Motor neuron (in vitro differentiated cells): ENCODE measurements at regions not wholly inside any gene's neighbourhood (a gene's known extent, or its start where the extent isn't known, plus 50 kb on each side); places are given as distances from the start of the nearest gene placed in this dataset.

Source experiments
- ATAC-seq, 8 experiments: fragments of 200-7000 bp; cut with Tn5 transposase; replicated peaks in 6 of 8; 2 replicates each; pipeline ENCODE4 v1.8.0; 2021; ENCODE audit warnings: mild to moderate bottlenecking in 8 of 8, moderate library complexity in 8 of 8
- H3K27ac ChIP-seq, 2 donors: fragments of 250-450 bp; sonication (Bioruptor Pico); 2 replicates each; pipeline ENCODE4 v1.9.0; 2021; ENCODE audit warnings: antibody characterized with exemption in 2 of 2, mild to moderate bottlenecking in 2 of 2, moderate library complexity in 1 of 2
- H3K4me1 ChIP-seq, 2 donors: fragments of 250-450 bp; sonication (Bioruptor Pico); replicated peaks in 1 of 2; 2 replicates each; pipeline ENCODE4 v1.6.1; 2021; ENCODE audit warnings: antibody characterized with exemption in 2 of 2, mild to moderate bottlenecking in 2 of 2, moderate library complexity in 1 of 2
- H3K4me3 ChIP-seq, 5 donors: fragments of 250-450 bp; sonication (Bioruptor Pico); 2 replicates each; pipeline ENCODE4 v1.9.0; 2021; ENCODE audit warnings: antibody characterized with exemption in 5 of 5, mild to moderate bottlenecking in 5 of 5, moderate library complexity in 4 of 5
- WGBS, 10 experiments: fragments of 450-650 bp; shearing (Covaris generic); methylation state at CpG; one replicate each; pipeline ENCODE4 v1.0.0; 2022; 5-methylcytosine and 5-hydroxymethylcytosine counted together
- in situ Hi-C, 9 experiments: fragments of 400-800 bp; cut with MboI; loops; one replicate each; pipeline ENCODE4 v1.15.0; 2021; ENCODE audit warnings: low sequenced_read_pairs in 9 of 9, low pct_unique_long_range_greater_than_20kb in 2 of 9; ENCODE audit not compliant: unreplicated experiment in 9 of 9

DNA sequence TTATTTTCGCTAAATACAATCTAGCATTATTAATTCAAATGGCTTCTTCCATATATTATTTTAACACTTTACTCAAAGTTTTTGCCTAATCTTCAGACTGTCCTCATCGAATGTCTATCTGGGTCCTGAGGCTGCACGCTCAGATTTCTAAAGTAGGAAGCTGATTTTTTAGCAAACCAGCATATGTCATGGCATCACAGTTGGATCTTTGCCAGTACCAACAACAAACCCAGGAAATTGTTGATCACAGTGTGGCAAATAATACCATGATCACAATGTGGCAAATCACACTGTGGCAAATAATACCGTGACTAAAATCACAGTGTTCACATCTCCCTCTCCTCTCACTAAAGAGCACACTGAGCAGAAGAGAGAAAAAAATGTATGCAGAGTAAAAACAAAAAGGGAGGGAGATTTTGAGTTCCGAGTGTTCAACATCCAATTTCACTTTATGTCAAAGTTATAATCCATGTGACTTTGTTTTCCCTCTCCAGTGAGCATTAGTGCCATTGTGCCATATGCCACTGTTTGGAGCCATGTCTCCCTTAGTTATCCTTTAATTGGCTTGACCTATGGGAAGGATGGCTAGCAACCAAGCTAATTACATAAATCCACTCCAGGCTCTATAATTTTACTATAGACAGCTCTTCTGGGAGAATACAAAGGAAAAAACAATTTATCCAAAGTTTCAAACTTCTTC, 1059.6 kb downstream of the HACE1 start:
- Histone ChIP-seq H3K4me1 (peaks cover 3 to 10% of the 10 kb centered on the region in 2 donors), H3K27ac (no peak overlapping the region), H3K4me3 (no peak overlapping the region)
- in situ Hi-C loops = no loop called here
- WGBS, 10 experiments = 0 to 98% (median 83%) methylated on average over 3 to 5 of the region's 5 CpGs; no CpG with 5 or more reads in 1 of the 10 experiments
- no peak for ATAC-seq

DNA sequence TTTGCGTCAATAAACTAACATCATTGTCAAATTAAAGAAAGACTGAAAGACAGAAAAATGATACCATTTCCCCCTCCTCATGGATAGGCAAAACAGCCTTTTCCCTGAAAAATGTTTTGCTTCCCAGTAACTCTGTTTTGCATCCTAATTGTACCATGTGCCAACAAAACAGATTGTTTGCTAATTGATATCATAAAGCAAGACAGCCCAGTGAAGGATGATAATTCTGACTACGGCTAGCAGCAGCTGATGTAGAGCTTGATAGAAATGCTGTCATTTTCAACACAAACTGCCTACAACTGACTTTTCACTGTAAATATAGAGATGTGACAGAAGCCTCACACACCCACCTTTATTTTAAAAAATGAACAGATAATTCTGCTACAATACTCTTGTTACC, 1061.6 kb downstream of the HACE1 start:
- no peak overlapping the region for H3K4me3 ChIP-seq
- in situ Hi-C loops = no loop called here
- 10 to 100% (median 65%) methylated on average over 1 to 2 of the region's 2 CpGs for WGBS, 10 experiments
- no peak overlapping the region for H3K27ac ChIP-seq
- no peak for ATAC-seq
- peaks cover 3 to 10% of the 10 kb centered on the region in 2 donors for H3K4me1 ChIP-seq

DNA sequence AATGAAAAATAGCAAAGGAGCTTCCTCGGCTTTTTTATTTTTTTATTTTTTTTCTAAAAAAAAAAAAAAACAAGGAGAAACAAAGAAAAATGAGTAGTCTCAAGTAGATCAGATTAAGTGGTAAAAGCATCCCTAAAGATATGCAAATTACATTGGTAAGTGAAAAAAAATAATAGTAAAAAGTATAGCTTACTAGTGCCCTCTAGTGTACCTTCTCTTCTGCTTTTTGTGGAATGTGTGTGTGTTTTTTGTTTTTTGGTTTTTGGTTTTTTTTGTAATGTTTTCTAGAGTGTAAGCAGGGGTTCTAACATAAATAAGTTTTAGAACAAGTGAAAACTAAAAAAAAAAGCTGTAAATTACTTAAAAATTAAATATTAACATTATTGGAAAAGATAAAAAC, 1062.0 kb downstream of the HACE1 start:
- ATAC-seq = no peak
- 0 to 89% (median 50%) methylated on average over 1 of the region's 1 CpG; no CpG with 5 or more reads in 1 of the 10 experiments for WGBS, 10 experiments
- Histone ChIP-seq H3K4me3 (no peak overlapping the region), H3K27ac (no peak overlapping the region), H3K4me1 (peaks cover 3 to 10% of the 10 kb centered on the region in 2 donors)
- in situ Hi-C loops = no loop called here

DNA sequence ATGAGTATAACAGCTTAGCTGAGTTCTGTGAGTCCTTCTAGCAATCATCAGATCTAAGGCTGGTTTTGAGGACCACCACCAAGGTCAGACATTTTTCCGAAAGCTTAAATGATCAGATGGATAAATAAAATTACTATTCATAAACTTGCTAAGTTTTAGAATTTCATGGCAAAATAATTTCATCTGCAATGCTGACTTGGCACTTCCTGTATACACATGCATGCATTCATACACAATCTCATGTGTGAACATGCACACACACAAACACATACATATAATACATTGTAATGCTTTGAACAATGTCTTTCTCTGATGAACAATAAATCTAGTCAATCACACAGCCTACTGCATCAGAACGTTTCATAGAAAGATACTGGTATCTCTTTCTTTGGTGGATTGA, 1068.3 kb downstream of the HACE1 start:
- no peak overlapping the region for H3K4me3 ChIP-seq
- no peaks in the 10 kb centered on the region for H3K4me1 ChIP-seq
- no peak for ATAC-seq
- in situ Hi-C loops = no loop called here
- H3K27ac ChIP-seq = no peak overlapping the region
- 0 to 100% (median 60%) methylated on average over 1 to 2 of the region's 2 CpGs; no CpG with 5 or more reads in 1 of the 10 experiments for WGBS, 10 experiments

DNA sequence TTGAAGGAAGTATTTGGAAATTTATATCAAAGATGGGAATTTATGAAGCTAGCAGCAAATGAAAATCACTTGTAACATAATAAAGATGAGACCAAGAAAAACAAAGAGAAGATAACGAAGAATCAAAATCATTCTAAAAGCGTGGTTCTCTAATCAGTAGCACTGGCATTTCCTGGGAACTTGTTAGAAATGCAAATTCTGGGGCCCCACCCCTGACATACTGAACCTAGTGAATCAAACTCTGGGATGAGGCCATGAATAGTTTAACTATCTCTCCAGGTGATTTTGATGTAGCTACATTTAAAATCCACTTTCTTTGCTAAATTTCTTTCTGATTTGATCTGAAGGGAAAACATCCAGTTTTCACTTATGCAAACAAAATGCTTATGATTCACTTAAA, 1075.6 kb downstream of the HACE1 start:
- peaks cover 0 to 17% of the 10 kb centered on the region in 2 donors for H3K4me1 ChIP-seq
- no peak overlapping the region for H3K27ac ChIP-seq
- ATAC-seq = no peak
- H3K4me3 ChIP-seq = no peak overlapping the region
- in situ Hi-C loops = no loop called here
- WGBS, 10 experiments = 0 to 68% (median 44%) methylated on average over 1 to 2 of the region's 2 CpGs

DNA sequence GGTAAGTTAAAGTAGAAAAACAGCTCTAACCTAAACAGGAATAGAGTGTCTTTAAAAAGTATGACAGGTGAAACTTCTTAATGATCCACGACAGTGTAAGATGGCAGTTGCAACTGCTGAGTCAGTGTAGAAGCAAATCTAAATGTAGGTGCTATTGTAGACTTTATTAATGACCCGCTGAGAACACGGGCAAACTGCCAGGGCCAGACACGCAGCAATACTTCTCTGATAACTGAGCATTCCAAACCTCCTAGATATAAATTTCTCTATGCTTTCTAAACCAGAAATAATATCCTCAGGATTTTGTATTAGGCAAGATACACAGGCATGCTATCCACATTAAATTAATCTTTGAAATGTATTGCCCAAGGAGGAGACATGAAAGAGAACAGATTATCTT, 1076.4 kb downstream of the HACE1 start:
- in situ Hi-C loops = no loop called here

DNA sequence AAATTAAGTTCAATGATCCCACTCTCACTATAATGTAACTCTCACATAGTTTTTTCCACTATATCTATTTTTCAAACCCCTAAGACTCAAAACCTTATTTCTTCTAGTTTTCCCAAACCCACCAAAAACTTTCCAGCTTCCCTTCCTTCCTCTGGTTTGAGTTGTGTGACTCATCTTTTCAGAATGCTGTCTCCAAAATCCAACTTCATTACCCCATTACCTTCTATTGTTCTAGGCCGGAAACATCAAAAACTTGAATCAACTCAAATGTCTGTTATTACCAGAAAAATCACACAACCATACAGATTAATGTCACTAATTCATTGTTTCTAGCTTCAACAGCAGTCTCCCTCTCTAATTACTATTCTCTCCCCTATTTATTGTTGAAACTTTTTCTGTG, 1090.3 kb downstream of the HACE1 start:
- no peak for ATAC-seq
- Histone ChIP-seq H3K4me1 (no peaks in the 10 kb centered on the region), H3K27ac (no peak overlapping the region), H3K4me3 (no peak overlapping the region)
- WGBS, 10 experiments = 13 to 100% (median 82%) methylated on average over 1 of the region's 1 CpG; no CpG with 5 or more reads in 2 of the 10 experiments
- in situ Hi-C loops = no loop called here

More for the DNA sequence above, 1076.4 kb downstream of the HACE1 start:
- 0 to 84% (median 50%) methylated on average over 1 to 4 of the region's 4 CpGs for WGBS, 10 experiments
- peak in 2 of 8 experiments; percentile 52 to 57 for ATAC-seq
- Histone ChIP-seq H3K27ac (no peak overlapping the region), H3K4me3 (no peak overlapping the region), H3K4me1 (peaks cover 0 to 17% of the 10 kb centered on the region in 2 donors)

DNA sequence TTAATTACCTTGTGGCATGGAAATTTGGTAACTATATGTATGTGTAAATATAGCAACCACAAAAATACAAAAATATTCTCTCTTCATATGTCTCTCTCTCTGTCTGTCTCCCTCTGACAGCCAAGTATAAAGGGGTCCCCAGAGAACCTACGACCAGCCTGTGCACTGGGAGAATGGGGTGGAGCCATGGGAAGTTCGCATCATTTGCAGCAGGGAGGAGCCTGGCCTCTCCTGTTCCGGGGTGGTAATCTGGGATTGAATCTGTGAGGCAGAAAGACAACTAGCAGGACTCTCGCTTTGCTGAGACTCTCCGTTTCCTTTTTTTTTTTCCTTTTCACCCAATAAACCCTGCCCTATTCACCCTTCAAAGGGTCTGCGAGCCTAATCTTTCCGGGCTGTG, 1109.1 kb downstream of the HACE1 start:
- 0 to 92% (median 78%) methylated on average over 2 to 7 of the region's 7 CpGs; no CpG with 5 or more reads in 1 of the 10 experiments for WGBS, 10 experiments
- in situ Hi-C loops = no loop called here
- no peak overlapping the region for H3K4me3 ChIP-seq
- no peak overlapping the region for H3K27ac ChIP-seq
- ATAC-seq = peak in 1 of 8 experiments; percentile 23
- H3K4me1 ChIP-seq = no peaks in the 10 kb centered on the region

DNA sequence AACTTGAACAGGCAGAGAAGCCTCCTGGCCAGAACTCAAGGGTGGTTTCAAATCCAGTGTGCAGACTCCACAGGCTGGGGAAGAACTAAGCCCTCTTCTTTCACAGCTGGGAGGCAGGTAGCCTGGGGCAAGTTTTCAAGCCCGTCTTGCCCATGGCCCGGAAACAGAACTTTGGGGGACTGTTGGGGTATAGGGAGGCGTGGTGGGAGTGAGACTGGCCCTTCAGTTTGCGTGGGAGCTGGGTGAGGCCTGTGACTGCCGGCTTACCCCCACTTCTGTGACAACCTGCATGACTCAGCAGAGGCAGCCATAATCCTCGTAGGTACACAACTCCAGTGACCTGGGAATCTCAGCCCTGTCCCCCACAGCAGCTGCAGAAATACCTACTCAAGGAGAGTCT, 1125.7 kb downstream of the HACE1 start:
- in situ Hi-C loops = no loop called here
- WGBS, 10 experiments = 35 to 100% (median 88%) methylated on average over 2 to 6 of the region's 6 CpGs; no CpG with 5 or more reads in 7 of the 10 experiments

DNA sequence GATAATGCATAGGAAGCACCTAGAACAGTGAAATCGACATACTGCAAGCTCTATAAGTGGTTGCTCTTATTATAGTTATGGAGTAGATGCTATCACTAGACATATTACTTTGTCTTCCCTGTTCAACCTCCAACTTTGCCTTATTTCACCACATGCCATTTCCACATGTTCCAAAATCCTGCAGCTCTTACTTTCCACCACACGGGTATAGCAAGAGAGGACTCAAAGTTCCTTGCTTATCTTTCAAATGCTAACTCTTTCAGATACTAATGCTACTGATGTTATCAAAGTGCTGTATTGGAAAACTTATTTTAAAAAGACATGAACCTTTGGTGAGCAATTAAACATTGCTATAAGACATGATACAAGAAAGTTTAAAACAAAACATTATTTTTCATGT, 1130.1 kb downstream of the HACE1 start:
- 0 to 85% (median 61%) methylated on average over 1 to 2 of the region's 2 CpGs; no CpG with 5 or more reads in 1 of the 10 experiments for WGBS, 10 experiments
- no peak overlapping the region for H3K4me3 ChIP-seq
- ATAC-seq = no peak
- in situ Hi-C loops = no loop called here
- H3K27ac ChIP-seq = no peak overlapping the region
- peaks cover 0 to 2% of the 10 kb centered on the region in 2 donors for H3K4me1 ChIP-seq

More for the DNA sequence above, 1125.7 kb downstream of the HACE1 start:
- ATAC-seq = no peak
- Histone ChIP-seq H3K4me3 (no peak overlapping the region), H3K4me1 (no peaks in the 10 kb centered on the region), H3K27ac (no peak overlapping the region)

DNA sequence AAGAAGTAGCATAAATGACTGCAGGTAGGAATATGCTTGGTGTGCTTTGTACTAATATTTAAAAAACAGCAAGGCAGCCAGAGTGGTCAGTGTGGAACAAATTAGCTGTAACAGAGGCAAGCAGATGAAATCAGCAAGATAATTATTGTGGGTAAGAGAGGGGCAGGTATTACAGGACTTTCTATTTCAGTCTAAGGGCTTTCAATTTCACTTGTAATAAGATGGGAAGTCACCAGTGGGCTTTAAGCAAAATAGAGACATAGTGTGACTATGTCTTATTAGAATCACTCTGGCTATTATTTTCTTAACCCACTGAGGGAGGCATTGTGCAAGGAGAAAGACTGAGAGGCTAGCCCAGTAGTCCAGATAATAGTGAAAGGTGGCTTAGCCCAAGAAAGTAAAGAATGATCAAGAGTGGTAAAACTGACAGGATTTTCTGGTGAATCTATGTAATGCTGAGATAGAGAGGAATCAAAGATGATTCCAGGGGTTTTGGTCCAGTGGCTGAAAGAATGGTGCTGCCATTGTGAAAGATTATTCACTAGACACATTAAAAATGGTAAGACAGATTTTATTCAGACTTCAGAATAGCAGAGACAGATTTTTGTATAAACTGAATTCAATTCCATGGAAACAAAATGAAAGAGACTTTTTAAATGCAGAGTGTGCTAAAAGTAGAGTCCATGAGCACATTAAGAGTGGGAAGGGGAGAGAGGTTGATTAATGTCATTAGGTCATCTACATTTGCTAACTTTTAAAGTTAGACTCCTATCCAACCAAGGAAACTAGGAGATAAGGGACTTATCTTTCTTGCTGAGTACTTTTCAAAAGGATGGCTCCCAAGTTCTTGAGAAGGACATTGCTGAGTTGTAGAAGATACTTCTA, 1136.0 kb downstream of the HACE1 start:
- peak in 5 of 8 experiments; percentile 44 to 82 (median 60) for ATAC-seq
- in situ Hi-C loops = no loop called here

DNA sequence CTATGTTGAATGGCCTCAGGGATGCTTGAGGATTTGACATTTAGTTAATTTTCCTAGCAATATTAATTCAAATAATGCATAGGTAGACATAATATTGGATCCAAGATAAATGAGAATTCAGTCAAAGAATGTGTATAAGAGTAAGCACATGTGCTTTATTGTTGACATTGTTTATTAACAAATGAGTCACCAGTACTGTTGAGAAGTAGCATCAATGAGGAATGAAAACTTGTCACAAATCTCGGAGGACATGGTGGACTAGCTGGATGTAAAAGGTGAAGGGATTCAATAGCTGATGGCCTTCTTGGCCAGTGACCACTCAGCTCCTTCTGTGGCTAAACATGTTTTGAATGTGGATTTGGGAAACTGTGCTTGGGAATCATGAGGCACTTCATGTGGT, 1137.0 kb downstream of the HACE1 start:
- Histone ChIP-seq H3K4me3 (no peak overlapping the region), H3K27ac (peak overlapping the region in 1 of 2 donors; percentile 9), H3K4me1 (peaks cover 7 to 10% of the 10 kb centered on the region in 2 donors)
- 57 to 100% (median 79%) methylated on average over 1 of the region's 1 CpG; no CpG with 5 or more reads in 4 of the 10 experiments for WGBS, 10 experiments
- in situ Hi-C loops = no loop called here
- ATAC-seq = no peak

More for the DNA sequence above, 1136.0 kb downstream of the HACE1 start:
- Histone ChIP-seq H3K4me3 (no peak overlapping the region), H3K4me1 (peaks cover 7 to 10% of the 10 kb centered on the region in 2 donors), H3K27ac (no peak overlapping the region)

DNA sequence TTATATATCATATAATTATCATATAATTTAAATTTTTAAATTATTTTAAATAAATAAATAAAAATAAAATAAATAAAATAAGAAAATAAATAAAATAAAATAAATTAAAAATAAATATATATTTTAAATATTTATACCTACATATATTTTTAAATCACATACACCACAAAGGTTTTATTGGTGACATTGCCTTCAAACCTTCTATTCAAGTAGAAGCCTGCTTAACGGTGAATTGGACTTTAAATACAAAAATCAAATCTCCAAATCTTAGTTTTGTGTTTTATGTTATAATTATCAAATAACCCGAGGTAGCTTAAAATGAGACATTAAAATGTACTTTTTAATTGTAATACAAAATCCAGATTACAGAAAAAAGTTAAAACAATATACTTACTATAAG, 1137.8 kb downstream of the HACE1 start:
- in situ Hi-C loops = no loop called here
- Histone ChIP-seq H3K27ac (no peak overlapping the region), H3K4me3 (no peak overlapping the region), H3K4me1 (peaks cover 7 to 10% of the 10 kb centered on the region in 2 donors)
- 42 to 100% (median 80%) methylated on average over 1 to 2 of the region's 2 CpGs for WGBS, 10 experiments
- ATAC-seq = no peak
